ENCODE measurements at regions not wholly inside any gene's neighbourhood (a gene's known extent, or its start where the extent isn't known, plus 50 kb on each side); places are given as distances from the start of the nearest gene placed in this dataset.

- H3K4me3 ChIP-seq (ENCODE audit: low read depth, low read length): no peak overlapping the region
- DNase-seq (ENCODE audit: low read depth): no peak
- no peak for TF ChIP-seq CTCF (IDR thresholded peaks at IDR 0.05; ENCODE audit: low read depth, low read length, missing control alignments)
Measured at GRCh38 chrX:138954976-138955375, 243.5 kb upstream of the FGF13 start.

- no peak for DNase-seq (ENCODE audit: low read depth)
- TF ChIP-seq CTCF (IDR thresholded peaks at IDR 0.05; ENCODE audit: low read depth, low read length, missing control alignments): no peak
Measured at GRCh38 chrX:138946926-138947325, 235.4 kb upstream of the FGF13 start.

GRCh38 chrX:138945219-138945618, 233.7 kb upstream of the FGF13 start:
- DNase-seq (ENCODE audit: low read depth): no peak
- no peak for TF ChIP-seq CTCF (IDR thresholded peaks at IDR 0.05; ENCODE audit: low read depth, low read length, missing control alignments)
- no peak overlapping the region for H3K4me3 ChIP-seq (ENCODE audit: low read depth, low read length)

More at GRCh38 chrX:138946926-138947325, 235.4 kb upstream of the FGF13 start:
- no peak overlapping the region for H3K4me3 ChIP-seq (ENCODE audit: low read depth, low read length)

GRCh38 chrX:138939038-138939437, 227.5 kb upstream of the FGF13 start:
- no peak overlapping the region for H3K4me3 ChIP-seq (ENCODE audit: low read depth, low read length)
- DNase-seq (ENCODE audit: low read depth): no peak
- no peak for TF ChIP-seq CTCF (IDR thresholded peaks at IDR 0.05; ENCODE audit: low read depth, low read length, missing control alignments)

- TF ChIP-seq CTCF (IDR thresholded peaks at IDR 0.05; ENCODE audit: low read depth, low read length, missing control alignments): no peak
- H3K4me3 ChIP-seq (ENCODE audit: low read depth, low read length): no peak overlapping the region
- DNase-seq (ENCODE audit: low read depth): no peak
Measured at GRCh38 chrX:138938003-138938402, 226.5 kb upstream of the FGF13 start.

- no peak for DNase-seq (ENCODE audit: low read depth)
- H3K4me3 ChIP-seq (ENCODE audit: low read depth, low read length): no peak overlapping the region
- TF ChIP-seq CTCF (IDR thresholded peaks at IDR 0.05; ENCODE audit: low read depth, low read length, missing control alignments): no peak
Measured at GRCh38 chrX:138931212-138931611, 219.7 kb upstream of the FGF13 start.

DNA sequence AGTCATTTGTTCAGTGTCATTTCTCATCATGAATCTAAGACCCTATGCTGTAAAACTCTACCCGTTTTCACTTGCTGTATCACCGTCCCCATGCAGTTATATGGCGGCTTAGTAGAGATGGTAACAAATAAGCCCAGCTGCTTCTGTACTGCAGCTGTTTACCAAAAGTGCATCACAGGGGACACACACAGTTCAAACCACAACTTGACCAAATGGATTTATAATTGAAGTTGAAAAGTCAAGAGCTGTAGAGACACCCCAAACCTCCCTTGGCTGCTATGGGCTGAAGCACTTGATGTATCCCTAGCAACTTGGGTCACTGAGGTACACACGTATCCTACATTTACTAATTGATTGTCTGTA, 219.0 kb upstream of the FGF13 start:
- no peak for DNase-seq (ENCODE audit: low read depth)
- no peak for TF ChIP-seq CTCF (IDR thresholded peaks at IDR 0.05; ENCODE audit: low read depth, low read length, missing control alignments)
- H3K4me3 ChIP-seq (ENCODE audit: low read depth, low read length): no peak overlapping the region
